ENCODE measurements at regions not wholly inside any gene's neighbourhood (a gene's known extent, or its start where the extent isn't known, plus 50 kb on each side); places are given as distances from the start of the nearest gene placed in this dataset.

DNA sequence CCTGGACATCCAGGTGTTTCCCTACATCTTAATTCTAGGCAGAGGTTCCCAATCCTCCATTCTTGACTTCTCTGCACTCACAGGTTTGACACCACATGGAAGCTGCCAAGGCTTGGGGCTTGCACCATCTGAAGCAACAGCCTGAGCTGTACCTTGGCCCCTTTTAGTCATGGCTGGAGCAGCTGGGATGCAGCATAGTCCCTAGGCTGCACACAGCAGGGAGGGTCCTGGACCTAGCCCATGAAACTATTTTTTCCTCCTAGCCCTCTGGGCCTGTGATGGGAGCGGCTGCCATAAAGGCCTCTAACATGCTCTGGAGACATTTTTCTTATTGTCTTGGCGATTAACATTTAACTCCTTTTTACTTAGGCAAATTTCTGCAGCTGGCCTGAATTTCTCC lies 417.2 kb upstream of the FLRT2 start:
- TF ChIP-seq, protein P1, sequence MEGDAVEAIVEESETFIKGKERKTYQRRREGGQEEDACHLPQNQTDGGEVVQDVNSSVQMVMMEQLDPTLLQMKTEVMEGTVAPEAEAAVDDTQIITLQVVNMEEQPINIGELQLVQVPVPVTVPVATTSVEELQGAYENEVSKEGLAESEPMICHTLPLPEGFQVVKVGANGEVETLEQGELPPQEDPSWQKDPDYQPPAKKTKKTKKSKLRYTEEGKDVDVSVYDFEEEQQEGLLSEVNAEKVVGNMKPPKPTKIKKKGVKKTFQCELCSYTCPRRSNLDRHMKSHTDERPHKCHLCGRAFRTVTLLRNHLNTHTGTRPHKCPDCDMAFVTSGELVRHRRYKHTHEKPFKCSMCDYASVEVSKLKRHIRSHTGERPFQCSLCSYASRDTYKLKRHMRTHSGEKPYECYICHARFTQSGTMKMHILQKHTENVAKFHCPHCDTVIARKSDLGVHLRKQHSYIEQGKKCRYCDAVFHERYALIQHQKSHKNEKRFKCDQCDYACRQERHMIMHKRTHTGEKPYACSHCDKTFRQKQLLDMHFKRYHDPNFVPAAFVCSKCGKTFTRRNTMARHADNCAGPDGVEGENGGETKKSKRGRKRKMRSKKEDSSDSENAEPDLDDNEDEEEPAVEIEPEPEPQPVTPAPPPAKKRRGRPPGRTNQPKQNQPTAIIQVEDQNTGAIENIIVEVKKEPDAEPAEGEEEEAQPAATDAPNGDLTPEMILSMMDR (IDR thresholded peaks at IDR 0.05) = no peak
- no peak for TF ChIP-seq EP300 (IDR thresholded peaks at IDR 0.05)
- TF ChIP-seq POLR2A (IDR thresholded peaks at IDR 0.05) = no peak
- TF ChIP-seq POLR2AphosphoS5 (IDR thresholded peaks at IDR 0.05) = no peak

All from sigmoid colon (tissue), 4 donors.